GM23248 (cell line): ENCODE measurements at regions not wholly inside any gene's neighbourhood (a gene's known extent, or its start where the extent isn't known, plus 50 kb on each side); places are given as distances from the start of the nearest gene placed in this dataset.

Experiments used
- DNase-seq: peaks from one replicate; pipeline ENCODE4 v3.0.0-alpha.2; 2015
- H2AFZ ChIP-seq: fragments of 200-600 bp; sonication (generic); 2 replicates; pipeline ENCODE4 v1.6.1; 2016; ENCODE audit warnings: antibody characterized with exemption
- H3F3A ChIP-seq: fragments of 200-600 bp; sonication (generic); 2 replicates; pipeline ENCODE4 v1.6.1; 2016; ENCODE audit warnings: mild to moderate bottlenecking, antibody characterized with exemption, mixed run types; ENCODE audit not compliant: insufficient read depth
- H3K27ac ChIP-seq: fragments of 200-600 bp; sonication (generic); 2 replicates; pipeline ENCODE4 v1.5.1; 2016; ENCODE audit warnings: mild to moderate bottlenecking
- H3K27me3 ChIP-seq: fragments of 200-600 bp; sonication (generic); replicated peaks from 2 replicates; pipeline ENCODE4 v1.6.1; 2016; ENCODE audit warnings: mild to moderate bottlenecking; ENCODE audit not compliant: insufficient read depth
- H3K36me3 ChIP-seq: fragments of 200-600 bp; sonication (generic); 2 replicates; pipeline ENCODE4 v1.6.1; 2016; ENCODE audit warnings: low read depth, mild to moderate bottlenecking
- H3K4me1 ChIP-seq: fragments of 200-600 bp; sonication (generic); 2 replicates; pipeline ENCODE4 v1.6.1; 2016; ENCODE audit warnings: mild to moderate bottlenecking; ENCODE audit not compliant: insufficient read depth
- H3K4me2 ChIP-seq: fragments of 200-600 bp; sonication (generic); one replicate; pipeline ENCODE4 v1.6.1; 2016; ENCODE audit warnings: mild to moderate bottlenecking; ENCODE audit not compliant: unreplicated experiment
- H3K4me3 ChIP-seq: fragments of 200-600 bp; sonication (generic); 2 replicates; pipeline ENCODE4 v1.5.1; 2016; ENCODE audit warnings: mild to moderate bottlenecking
- H3K79me2 ChIP-seq: fragments of 200-600 bp; sonication (generic); 2 replicates; pipeline ENCODE4 v1.6.1; 2016; ENCODE audit warnings: mild to moderate bottlenecking; ENCODE audit not compliant: insufficient read depth
- H3K9ac ChIP-seq: fragments of 200-600 bp; sonication (generic); 2 replicates; pipeline ENCODE4 v1.6.1; 2016; ENCODE audit warnings: mild to moderate bottlenecking
- H3K9me2 ChIP-seq: fragments of 200-600 bp; sonication (generic); 2 replicates; pipeline ENCODE4 v1.6.1; 2016; ENCODE audit warnings: mixed run types, mild to moderate bottlenecking, moderate library complexity; ENCODE audit not compliant: insufficient read depth
- H3K9me3 ChIP-seq: fragments of 200-600 bp; sonication (generic); one replicate; pipeline ENCODE4 v1.6.1; 2017; ENCODE audit warnings: low read depth
- H4K20me1 ChIP-seq: fragments of 200-600 bp; sonication (generic); 2 replicates; pipeline ENCODE4 v1.6.0; 2016; ENCODE audit not compliant: insufficient read depth
- EZH2 ChIP-seq: fragments of 200-600 bp; sonication (generic); IDR thresholded peaks from 2 replicates; pipeline ENCODE4 v1.6.1; 2018; ENCODE audit warnings: antibody characterized with exemption, mild to moderate bottlenecking; ENCODE audit not compliant: insufficient read depth, poor library complexity, severe bottlenecking
- EZH2phosphoT487 ChIP-seq: fragments of 200-600 bp; sonication (generic); IDR thresholded peaks from 2 replicates; pipeline ENCODE4 v1.6.1; 2018; ENCODE audit warnings: antibody characterized with exemption, moderate library complexity, mild to moderate bottlenecking, low read depth; ENCODE audit not compliant: insufficient read depth
- WGBS, 2 experiments: methylation state at CpG; one replicate each; pipeline ENCODE4 v1.1.6; 2015 to 2017; ENCODE audit warnings: low lambda C conversion rate in 2 of 2, low coverage in 1 of 2; ENCODE audit errors: missing lambda C conversion rate in 2 of 2; 5-methylcytosine and 5-hydroxymethylcytosine counted together
- in situ Hi-C: fragments of 300-500 bp; cut with MboI; formaldehyde crosslinking; loops from 2 replicates; pipeline ENCODE4 v1.15.0; 2020

- Histone ChIP-seq H3K9ac (no peak overlapping the region), H3K9me3 (no peaks in the 10 kb centered on the region), H3K27ac (no peak overlapping the region), H3K27me3 (no peaks in the 10 kb centered on the region), H3F3A (no peaks in the 10 kb centered on the region), H3K4me1 (no peaks in the 10 kb centered on the region), H3K9me2 (no peaks in the 10 kb centered on the region), H3K79me2 (no peaks in the 10 kb centered on the region), H3K4me2 (no peak overlapping the region), H2AFZ (no peak overlapping the region), H3K4me3 (no peak overlapping the region), H4K20me1 (no peaks in the 10 kb centered on the region), H3K36me3 (no peaks in the 10 kb centered on the region)
- no peak for TF ChIP-seq EZH2phosphoT487
- TF ChIP-seq EZH2 = no peak
- in situ Hi-C loops = no loop called here
- 40 to 47% methylated on average over 14 to 15 of the region's 15 CpGs for WGBS, 2 experiments
- no peak for DNase-seq
Measured at GRCh38 chr14:104436741-104437701, 142.5 kb upstream of the C14orf180 start.

GRCh38 chr14:104437703-104438102 lies 141.9 kb upstream of the C14orf180 start:
- Histone ChIP-seq H3K4me3 (no peak overlapping the region), H2AFZ (no peak overlapping the region), H4K20me1 (no peaks in the 10 kb centered on the region), H3K9me3 (no peaks in the 10 kb centered on the region), H3K9ac (no peak overlapping the region), H3K9me2 (no peaks in the 10 kb centered on the region), H3F3A (no peaks in the 10 kb centered on the region), H3K27me3 (no peaks in the 10 kb centered on the region), H3K27ac (no peak overlapping the region), H3K79me2 (no peaks in the 10 kb centered on the region), H3K4me2 (no peak overlapping the region), H3K4me1 (no peaks in the 10 kb centered on the region), H3K36me3 (no peaks in the 10 kb centered on the region)
- DNase-seq = no peak
- TF ChIP-seq EZH2phosphoT487 (no peak), EZH2 (no peak)
- WGBS, 2 experiments = 58 to 69% methylated on average over 6 of the region's 6 CpGs
- in situ Hi-C loops = no loop called here

DNA sequence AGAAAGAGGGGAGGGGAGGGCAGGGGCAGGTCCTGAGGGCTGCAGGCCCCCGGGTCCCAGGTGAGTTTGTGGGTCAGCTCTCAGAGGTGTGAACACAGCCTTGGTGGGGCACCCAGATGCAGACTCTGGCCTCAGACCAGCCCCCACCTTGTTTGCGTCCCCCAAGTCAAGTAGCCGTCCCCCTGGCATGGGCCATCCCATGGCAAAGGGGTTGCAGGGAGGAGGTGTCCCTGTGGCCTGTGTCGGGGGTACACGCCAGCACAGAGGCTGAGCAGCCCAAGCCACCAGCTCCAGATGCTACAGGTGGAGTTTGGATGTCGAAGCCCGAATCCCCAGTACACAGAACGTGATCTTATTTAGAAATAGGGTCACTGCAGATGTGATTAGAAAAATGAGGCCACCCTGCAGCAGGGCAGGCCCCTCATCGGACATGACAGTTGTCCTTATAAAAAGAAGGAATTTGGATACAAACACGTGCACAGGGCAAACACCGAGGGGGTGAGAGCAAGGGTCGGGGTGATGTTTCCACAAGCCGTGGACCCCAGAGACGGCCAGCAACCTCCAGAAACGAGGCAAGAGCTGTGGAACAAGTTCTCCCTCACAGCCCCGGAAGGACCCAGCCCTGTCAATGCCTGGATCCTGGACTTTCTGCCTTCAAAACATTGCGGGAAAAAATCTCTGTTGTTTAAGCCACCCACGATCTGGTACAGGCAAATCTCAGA lies 141.2 kb upstream of the C14orf180 start:
- Histone ChIP-seq H4K20me1 (no peaks in the 10 kb centered on the region), H3K9me2 (no peaks in the 10 kb centered on the region), H3K4me1 (no peaks in the 10 kb centered on the region), H3K27me3 (no peaks in the 10 kb centered on the region), H3K27ac (no peak overlapping the region), H2AFZ (no peak overlapping the region), H3K36me3 (no peaks in the 10 kb centered on the region), H3F3A (no peaks in the 10 kb centered on the region), H3K9me3 (no peaks in the 10 kb centered on the region), H3K4me3 (no peak overlapping the region), H3K4me2 (no peak overlapping the region), H3K79me2 (no peaks in the 10 kb centered on the region), H3K9ac (no peak overlapping the region)
- 55% methylated on average over 18 of the region's 18 CpGs for WGBS, 2 experiments
- DNase-seq = no peak
- TF ChIP-seq EZH2 (no peak), EZH2phosphoT487 (no peak)
- in situ Hi-C loops = no loop called here

DNA sequence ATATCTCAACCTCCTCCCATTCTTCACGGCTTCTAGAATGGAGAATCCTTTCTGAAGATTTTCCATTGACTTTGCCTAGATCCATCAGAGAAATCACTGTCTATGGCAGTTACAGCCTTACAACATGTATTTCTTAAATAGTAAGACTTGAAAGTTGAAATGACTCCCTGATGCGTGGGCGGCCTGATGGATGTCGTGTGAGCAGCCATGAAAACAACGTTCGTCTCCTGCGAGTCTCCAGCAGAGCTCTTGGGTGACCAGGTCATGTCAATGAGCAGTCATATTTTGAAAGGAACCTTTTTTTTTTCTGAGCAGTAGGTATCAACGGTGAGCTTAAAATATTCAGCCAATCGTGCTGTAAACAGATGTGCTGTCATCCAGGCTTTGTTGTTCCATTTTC lies 139.9 kb upstream of the C14orf180 start:
- 43 to 45% methylated on average over 9 of the region's 9 CpGs for WGBS, 2 experiments
- no peaks in the 10 kb centered on the region for H3K36me3 ChIP-seq
- no peaks in the 10 kb centered on the region for H3F3A ChIP-seq
- H3K4me1 ChIP-seq = no peaks in the 10 kb centered on the region
- H3K4me3 ChIP-seq = no peak overlapping the region
- no peaks in the 10 kb centered on the region for H3K9me3 ChIP-seq
- no peak for TF ChIP-seq EZH2phosphoT487
- TF ChIP-seq EZH2 = no peak
- no peak overlapping the region for H2AFZ ChIP-seq
- DNase-seq = no peak
- in situ Hi-C loops = no loop called here
- no peak overlapping the region for H3K9ac ChIP-seq
- no peak overlapping the region for H3K27ac ChIP-seq
- H3K27me3 ChIP-seq = no peaks in the 10 kb centered on the region
- H3K79me2 ChIP-seq = no peaks in the 10 kb centered on the region
- H4K20me1 ChIP-seq = no peaks in the 10 kb centered on the region
- H3K4me2 ChIP-seq = no peak overlapping the region
- no peaks in the 10 kb centered on the region for H3K9me2 ChIP-seq
